ENCODE measurements at regions not wholly inside any gene's neighbourhood (a gene's known extent, or its start where the extent isn't known, plus 50 kb on each side); places are given as distances from the start of the nearest gene placed in this dataset.

DNA sequence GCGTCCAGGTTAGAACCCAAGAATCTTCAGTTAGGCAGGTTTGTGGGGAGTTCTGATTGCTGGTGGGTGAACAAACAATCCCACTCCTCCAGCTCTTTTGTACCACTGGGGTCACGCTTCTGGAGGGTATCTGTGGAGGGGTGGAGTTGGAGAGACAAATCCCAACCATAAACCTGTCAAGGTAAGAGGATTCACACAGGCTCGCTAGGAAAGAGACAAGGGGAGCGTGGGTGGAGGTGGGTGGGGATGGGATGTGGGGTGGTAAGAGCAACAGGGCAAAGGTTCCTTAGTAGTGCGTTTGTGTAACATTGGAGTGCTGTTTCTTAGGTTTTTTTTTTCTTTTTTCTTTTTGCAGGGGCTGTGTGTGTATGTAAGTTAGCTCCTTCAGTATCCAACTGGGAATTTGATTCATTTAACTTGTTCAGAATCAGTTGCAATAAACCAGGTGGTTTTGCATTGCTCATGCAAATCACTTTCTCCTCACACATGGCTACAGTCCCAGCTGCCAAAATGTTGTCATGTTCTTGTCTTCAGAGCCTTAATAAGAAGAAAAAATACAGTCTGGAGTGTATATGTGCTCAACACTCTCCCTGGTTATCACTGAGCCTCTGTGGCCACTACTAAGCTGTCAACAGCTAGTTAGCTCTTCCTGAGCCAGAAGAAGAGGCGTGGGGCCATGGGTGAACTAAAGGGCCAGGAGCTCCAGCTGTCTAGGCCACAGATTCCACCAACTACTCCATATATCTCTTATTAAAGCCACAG, 164.0 kb upstream of the RAD23B start:
- DNase-seq (ENCODE audit: low read depth in 2 of 2), result no peak

DNA sequence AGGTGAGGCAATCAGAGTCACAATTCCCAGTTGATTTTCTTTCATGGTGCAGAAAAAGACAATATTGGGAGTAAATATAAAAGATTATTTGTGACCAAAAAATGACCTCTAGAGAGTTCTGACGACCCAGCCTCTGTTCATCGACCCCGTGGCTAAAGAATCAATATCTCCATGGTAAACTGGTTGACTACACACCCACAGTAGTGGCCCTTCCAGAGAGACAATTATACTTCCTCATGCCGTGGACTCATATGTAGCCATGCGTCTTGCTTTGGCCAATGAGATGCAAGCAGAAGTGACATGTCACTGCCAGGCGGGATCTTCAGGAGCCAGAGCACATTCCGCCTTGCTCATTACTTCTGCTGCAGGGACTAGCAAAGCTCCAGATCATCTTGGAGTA, 163.3 kb upstream of the RAD23B start:
- DNase-seq (ENCODE audit: low read depth in 2 of 2), result no peak

DNA sequence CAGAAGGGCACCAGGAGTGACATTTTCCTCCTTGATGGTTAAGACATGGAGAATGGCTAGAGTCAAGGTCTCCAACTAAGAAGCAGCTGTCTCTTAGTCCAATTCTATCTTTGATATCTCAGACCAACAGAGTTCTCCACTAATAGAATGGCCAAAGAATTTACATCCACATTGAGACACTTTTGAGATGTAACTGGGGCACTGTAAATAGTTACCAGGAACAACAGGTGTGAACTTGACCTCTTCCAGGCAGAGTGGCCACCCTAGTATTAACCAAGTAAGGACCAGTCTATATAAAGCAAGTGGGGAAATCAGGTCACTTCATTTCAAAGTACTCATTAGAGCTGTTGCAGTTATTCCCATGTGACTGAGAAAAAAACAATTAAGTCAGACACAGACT, 159.7 kb upstream of the RAD23B start:
- no peak for DNase-seq (ENCODE audit: low read depth in 2 of 2)

DNA sequence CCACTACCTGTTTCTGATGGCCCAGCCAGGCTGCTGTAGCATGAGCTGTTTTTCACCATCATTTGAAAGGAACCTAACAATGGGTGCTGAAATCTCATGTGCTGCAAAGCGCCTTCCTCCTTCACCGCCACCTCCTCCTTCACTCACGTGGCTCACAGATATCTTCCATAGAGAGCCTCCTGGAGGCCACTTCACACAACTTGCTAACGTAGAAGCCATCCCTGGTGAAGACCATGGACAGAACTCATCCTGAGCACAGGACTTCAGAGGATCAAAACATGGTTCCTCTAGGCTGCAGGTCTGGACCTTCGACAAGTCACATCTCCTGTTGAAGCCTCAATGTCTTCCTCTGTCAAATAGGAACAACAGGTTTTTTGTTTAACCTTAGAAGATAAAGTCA, 155.5 kb upstream of the RAD23B start:
- DNase-seq (ENCODE audit: low read depth in 2 of 2), result no peak

DNA sequence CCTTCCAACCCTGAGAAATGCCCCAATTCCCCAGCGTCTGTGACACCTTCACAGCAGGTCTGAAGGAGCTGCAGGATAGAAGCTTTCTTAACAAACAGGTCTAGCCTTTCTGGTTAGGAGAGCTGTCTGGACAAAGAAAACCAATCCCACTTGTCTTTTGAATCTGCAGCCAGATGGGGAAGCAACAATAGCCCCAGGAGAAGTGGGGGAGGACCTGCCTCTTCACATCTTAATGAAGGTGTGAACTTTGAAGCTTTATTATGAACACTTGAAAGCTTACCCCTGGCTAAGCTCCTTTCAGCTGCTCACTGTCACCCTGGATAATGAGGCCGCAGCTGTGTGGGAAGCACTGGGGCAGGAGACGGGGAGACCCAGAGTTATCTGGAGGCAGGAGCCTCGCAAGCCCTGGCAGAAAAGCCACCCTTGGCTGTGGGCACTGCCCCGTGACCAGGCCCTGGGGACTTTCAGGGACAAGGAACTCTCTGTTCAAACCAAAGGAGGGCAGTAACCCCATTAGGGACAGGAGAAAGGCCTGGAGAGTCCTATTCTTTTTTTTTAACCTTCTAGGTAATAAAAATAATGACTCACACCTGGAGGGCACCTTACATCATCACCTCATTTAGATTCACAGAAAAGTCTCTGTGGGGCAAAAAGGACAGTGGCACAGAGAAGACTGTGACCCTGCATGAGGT, 151.8 kb upstream of the RAD23B start:
- DNase-seq (ENCODE audit: low read depth in 2 of 2), result no peak

DNA sequence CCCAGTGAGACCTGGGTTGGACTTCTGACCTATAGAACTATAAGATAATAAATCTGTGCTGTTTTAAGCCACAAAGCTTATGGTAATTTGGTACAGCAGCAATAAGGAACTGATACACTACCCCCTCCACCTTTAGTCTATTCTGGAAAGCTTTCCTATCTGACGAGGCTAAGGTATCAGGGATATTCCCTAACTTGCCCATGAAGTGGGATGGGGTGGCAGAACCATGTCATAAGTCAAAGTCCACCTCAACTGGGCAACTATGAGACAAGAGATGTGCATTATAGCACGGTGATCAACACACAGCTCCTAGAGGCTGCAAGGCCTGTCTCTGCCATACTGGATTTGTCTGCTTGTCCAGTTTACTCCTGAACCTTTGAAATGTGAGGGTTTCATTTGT, 146.8 kb upstream of the RAD23B start:
- DNase-seq (ENCODE audit: low read depth in 2 of 2), result no peak

DNA sequence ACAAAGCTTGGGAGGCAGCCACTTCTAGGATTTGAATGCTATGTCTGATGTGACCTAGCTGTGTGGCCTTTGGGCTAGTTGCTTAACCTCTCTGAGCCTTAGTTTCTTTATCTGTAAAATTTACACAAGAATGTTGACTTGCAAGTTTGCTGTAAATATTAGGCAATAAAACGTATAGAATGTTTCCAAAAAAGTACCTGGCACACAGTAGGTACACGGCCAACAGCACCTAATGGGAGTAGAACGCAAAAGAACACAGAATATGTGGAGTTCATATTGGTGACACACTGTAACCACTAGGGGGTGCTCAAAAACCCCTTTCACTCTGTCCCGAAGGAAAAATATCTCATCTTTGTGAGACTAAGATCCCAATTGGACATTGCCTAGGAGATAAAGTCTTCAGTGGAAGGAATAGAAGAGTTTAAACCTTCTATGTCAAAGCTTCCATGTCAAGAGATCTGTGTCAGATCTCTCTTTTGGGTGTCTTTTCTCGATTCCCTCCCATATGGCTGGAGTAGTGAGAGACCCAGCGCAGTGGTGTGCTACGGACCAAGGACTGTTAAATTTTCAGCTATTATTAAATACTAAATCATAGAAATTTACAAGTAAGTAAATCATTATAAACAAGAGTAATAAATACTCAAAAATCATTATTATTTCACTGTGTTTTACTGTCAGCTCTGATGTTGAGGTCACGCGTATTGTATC, 145.4 kb upstream of the RAD23B start:
- no peak for DNase-seq (ENCODE audit: low read depth in 2 of 2)

DNA sequence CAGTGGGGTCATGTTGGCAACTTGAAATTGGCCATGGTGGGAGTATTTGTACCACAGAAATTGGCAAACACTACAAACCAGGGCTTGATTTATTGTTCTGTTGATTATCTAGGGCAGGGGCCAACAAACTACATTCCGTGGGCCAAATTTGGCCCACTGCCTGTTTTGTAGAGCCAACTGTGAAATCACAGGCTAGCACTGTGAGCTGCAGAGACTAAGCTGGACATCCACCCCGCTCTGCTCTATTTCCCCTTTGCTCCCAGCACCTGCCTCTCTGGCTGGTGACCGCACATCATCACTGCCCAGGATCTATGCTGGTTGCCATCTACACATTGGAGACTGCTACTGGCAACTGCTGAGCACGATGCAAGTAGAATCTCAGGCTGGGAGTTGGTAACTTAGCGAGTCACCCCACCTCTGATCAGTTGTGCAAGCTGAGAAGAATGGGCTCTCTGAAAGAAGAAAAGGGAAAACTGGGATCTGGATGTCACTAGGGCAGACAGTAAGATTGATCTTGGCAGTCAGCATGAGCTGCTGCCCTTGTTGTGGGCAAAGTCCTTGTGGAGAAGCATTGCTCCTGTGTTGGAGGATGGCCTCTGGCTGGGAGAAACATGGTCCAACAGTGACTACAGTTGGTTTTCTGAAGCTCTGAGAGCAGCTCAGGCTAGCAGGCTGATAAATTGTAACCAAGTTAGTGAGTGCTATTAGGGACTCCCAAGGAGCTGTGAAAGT, 144.7 kb upstream of the RAD23B start:
- DNase-seq (ENCODE audit: low read depth in 2 of 2), result no peak

DNA sequence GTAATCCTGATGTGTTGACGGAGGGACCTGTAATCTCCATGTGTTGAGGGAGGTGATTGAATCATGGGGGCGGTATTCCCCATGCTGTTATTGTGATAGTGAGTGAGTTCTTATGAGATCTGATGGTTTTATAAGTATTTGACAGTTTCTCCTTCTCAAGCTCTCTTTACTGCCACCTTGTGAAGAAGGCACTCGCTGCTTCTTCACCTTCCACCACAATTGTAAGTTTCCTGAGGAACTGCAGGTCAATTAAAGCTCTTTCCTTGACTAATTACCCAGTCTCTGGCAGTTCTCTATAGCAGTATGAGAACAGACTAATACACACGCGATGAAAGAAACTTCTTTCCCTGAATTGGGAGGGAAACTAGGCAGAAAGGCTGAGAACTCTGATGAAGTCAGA, 141.1 kb upstream of the RAD23B start:
- no peak for DNase-seq (ENCODE audit: low read depth in 2 of 2)

DNA sequence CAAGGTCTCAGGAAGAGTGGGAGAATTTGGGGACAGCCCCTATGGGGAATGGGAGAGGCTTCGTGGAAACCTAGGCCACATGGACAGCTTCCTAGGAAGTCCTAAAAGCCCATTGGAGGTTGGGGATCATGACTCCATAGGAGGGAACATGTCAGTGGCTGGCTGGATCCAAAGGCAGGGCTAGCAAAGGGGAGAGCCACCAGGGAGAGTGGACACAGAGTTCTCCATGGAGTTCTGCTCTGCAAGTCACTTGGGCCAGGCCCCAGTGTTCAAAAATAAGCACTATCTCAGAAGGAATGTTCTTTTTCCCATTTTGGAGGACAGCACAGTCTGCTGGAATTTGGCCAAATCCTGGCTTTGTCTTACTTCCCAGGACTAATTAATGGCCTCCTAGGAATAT, 140.6 kb upstream of the RAD23B start:
- no peak for DNase-seq (ENCODE audit: low read depth in 2 of 2)

DNA sequence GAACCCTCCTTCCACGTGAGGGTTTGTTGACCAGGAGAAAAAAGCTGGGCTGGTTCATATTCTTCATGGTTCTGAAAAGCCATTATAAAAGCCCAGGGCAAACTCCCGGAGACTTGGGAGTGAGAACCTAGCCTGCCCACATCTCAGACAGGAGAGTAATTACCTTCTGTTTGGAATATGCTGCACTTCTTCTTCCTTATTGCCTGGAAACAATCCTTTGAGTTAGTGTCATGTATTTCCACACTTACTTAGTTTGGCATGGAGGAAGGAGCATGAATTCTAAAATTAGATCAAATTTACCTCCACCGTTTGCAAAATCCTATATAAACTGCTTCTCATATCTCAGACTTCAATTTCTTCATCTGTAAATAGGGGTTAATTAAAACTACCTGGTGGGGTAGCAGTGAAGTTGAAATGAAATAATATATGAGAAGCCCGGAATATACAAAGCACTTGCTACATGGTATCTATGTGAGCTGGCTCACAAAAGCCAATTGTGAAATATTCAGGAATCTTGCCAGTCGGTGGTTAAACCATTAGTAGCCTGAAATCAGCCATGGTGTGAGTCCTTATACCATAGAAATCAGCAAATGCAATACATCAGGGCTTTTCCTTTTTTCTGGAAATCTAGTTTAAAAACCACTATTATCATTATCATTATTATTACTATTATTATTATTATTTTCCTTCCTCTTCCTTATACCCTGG, 140.0 kb upstream of the RAD23B start:
- DNase-seq (ENCODE audit: low read depth in 2 of 2), result no peak

DNA sequence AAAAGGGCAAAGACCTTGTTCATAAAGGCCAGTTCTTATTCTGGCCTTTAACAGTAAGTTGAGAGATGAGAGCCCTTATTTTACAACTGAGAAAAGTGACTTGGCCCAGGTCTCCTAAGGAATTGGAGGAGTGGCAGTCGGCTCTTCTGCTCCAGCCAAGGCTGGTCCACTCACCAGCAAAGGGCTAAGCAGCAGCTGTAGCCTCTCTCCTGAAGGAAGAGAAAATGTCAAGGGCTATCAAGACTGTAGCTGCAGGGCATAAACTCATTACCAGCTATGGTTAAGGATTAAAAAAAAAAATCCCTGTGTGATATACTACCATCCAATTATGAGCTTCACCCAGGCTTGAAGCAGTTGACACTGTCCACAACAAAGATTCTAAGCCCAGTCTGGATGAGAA, 138.6 kb upstream of the RAD23B start:
- no peak for DNase-seq (ENCODE audit: low read depth in 2 of 2)

DNA sequence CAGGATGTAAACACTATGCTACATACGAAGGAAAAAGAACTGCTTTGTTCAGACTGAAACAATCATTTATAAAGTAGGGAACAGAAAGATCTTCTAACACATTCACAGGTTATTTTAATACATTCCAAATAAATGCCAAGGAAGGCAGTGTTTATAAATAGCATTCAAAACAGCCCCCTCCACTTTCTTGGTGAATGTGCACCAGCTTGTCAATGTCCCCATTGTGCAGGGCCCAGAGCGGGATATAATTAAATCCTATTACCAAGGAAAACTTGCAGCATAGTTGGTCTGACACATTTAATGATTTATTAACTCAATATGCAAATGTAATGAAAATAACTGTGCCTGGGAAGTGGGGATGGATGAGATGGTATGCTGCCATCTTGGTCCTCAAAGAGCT, 135.9 kb upstream of the RAD23B start:
- no peak for DNase-seq (ENCODE audit: low read depth in 2 of 2)

DNA sequence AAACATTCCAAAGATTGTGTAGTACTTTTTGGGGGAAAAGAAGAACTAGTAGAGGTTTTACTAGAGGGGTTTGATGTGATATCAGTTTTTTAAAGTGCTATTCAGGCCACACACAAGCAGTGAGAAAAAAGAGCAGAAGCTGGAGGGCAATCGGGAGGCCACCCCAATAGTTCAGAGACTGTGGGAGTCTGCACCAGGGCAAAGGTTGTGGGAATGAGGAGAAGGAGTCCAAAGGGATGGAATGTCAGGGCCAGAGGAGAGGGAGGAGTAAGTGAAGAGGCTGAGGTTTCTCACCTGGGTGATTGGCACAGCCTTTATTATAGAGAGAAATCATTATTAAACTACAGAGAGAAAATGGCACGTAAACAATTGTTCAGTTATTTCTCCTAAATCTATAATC, 134.9 kb upstream of the RAD23B start:
- no peak for DNase-seq (ENCODE audit: low read depth in 2 of 2)

DNA sequence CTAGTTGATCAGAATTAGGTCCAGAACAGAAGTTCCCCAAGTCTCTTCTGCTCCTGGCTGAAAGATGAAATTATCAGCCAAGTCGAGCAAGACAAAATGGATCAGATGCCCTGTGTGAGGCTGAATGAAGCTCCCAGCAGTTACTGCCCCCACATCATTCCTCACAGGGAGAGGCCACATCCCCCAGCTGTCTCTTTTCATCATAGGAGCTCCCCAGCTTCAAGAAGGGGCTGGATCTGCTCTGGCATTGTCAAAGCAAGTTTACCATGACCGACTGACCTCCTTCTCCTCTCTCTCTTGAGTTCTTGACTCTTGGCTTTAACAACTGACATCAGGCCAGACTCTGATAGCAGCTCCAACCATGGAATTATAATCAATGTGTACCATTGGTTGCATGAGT, 133.3 kb upstream of the RAD23B start:
- DNase-seq (ENCODE audit: low read depth in 2 of 2), result no peak

DNA sequence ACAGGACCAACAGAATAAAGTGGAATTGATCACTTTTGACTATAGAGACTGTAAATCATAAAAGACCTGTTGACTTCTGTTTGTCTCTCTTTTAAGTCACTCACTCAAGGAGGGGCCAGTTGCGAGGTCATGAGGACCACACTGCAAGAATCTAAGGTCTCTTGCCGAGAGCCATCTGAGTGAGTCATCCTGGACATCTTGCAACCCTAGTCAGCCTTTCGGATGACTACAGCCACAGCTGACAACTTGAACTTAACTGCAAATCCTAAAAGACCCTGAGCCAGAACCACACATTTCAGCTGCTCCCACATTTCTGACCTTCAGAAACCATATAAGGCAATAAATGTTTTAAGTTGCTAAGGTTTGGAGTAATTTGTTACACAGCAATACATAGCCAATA, 129.7 kb upstream of the RAD23B start:
- DNase-seq (ENCODE audit: low read depth in 2 of 2), result no peak

DNA sequence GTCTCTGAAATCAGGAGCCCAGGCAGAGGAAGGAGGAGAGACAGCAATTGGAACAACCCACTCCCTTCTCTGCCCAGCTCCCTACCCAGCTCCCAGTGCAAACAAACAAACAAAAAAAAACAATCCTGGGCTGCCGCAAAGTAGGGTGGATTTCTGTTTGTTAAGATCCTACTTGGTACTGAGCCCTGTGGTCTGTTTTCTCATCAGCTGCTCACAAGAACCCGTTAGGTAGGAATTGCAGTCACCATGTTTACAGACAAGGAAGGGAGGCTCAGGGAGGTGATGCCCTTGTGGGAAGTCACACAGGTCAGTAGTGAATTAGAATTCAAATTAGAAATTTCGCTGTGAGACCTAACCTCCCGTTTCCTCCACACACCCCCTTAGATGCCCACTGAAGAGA, 128.8 kb upstream of the RAD23B start:
- DNase-seq (ENCODE audit: low read depth in 2 of 2), result no peak

DNA sequence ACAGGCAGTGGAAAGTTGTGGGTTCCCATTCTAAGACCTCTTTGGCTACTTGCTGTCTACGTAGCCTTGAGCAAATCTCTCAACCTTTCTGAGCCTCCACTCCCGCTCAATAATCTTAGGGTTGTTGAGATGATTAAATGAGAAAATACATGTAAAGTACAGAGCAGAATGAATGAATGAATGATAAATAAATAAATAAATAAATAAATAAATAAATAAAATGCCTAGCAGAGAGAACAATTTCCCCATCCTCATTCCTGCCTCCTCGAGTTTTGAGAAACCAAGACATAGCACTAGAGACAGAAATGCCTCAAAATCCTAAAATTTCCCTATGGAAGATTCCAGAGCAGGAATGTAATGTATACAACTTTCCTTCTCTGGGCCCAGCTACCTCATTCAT, 128.3 kb upstream of the RAD23B start:
- DNase-seq (ENCODE audit: low read depth in 2 of 2), result no peak

DNA sequence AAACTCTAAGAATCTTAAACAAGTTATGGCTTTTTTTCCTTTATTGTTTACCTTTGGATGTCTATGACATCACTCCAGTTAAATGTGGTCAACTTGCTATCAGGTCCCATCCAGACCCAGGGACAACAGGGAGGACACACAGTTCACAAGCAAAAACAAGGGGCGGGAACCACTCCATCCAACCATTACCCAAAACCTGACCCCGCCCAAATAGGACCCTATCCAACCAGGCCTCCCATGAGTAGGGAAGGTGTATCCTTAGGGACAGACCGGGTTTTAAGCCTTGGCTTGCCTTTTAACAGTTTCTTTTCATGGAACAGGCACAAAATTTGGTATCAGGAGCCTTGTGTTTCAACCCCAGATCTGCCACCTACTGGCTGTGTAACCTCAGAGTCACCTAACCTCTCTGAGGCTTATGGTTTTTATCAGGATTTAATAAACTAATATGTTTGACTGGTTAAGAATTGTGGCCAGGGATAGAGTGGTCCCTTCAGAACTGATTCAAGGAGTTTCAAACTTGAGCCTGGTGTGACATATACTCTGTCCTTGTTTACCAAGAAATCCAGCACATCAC, 127.7 kb upstream of the RAD23B start:
- DNase-seq (ENCODE audit: low read depth in 2 of 2), result no peak

DNA sequence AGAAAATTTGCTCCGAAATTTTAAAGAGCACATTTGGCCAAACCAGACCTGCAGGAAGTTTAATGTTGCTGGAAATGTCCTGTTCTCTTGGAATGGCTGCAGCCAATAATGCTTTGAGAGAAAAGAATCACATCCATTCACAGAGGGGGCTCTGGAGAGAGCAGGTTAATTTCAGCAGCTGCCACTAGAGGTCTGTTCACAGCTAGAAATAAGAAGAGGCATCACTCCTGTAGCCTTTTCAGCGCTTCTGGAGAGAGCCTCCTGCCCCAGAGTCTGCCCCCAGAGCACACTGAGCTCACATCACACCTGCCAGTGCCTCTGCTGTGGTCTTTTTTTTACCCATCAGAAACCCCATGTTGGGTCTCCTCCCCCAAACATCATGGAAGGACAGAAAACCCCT, 124.8 kb upstream of the RAD23B start:
- no peak for DNase-seq (ENCODE audit: low read depth in 2 of 2)

DNA sequence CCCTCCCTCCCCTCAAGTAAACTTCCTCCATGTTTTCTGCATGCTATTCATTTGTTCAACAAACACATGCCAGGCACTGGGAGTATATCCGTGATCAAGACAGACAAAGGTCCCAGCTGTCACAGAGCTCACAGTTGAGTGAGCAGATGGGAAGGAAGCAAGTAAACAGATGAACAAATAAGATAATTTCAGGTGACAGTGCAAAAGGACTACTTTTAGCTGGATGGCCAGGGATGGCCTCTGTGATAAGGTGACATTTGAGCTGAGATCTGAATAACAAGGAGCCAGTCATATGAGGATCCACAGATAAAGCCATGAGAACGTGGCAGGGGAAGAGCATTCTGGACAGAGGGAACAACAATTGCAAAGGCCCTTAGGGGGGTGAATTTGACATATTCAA, 121.7 kb upstream of the RAD23B start:
- no peak for DNase-seq (ENCODE audit: low read depth in 2 of 2)
